SK-N-SH (cell line): ENCODE measurements at regions not wholly inside any gene's neighbourhood (a gene's known extent, or its start where the extent isn't known, plus 50 kb on each side); places are given as distances from the start of the nearest gene placed in this dataset.

Experiments
- CTCF ChIP-seq: fragments of 200-600 bp; sonication (generic); IDR thresholded peaks from 2 replicates; pipeline ENCODE4 v1.6.1; 2017; ENCODE audit warnings: antibody characterized with exemption, mild to moderate bottlenecking, moderate library complexity
- EP300 ChIP-seq, 2 experiments: IDR thresholded peaks; 2 replicates each; pipeline versions ENCODE4 v1.4.0 to v1.6.1; 2012; ENCODE audit warnings: borderline replicate concordance in 1 of 2, low read depth in 1 of 2, low read length in 1 of 2
- NFIC ChIP-seq: IDR thresholded peaks from 2 replicates; pipeline ENCODE4 v1.4.0; 2012; ENCODE audit warnings: borderline replicate concordance
- PBX3 ChIP-seq: IDR thresholded peaks from 2 replicates; pipeline ENCODE4; 2012
- POLR2AphosphoS5 ChIP-seq: IDR thresholded peaks from 2 replicates; pipeline ENCODE4 v1.6.1; 2012; ENCODE audit warnings: low read depth, low read length
- RCOR1 ChIP-seq: fragments of 150-350 bp; IDR thresholded peaks from 2 replicates; pipeline ENCODE4 v1.6.1; 2017; ENCODE audit warnings: antibody characterized with exemption, low read length
- TAF1 ChIP-seq: IDR thresholded peaks from 2 replicates; pipeline ENCODE4 v1.6.1; 2012; ENCODE audit warnings: low read depth, mild to moderate bottlenecking, low read length, moderate library complexity, borderline replicate concordance
- ZBTB33 ChIP-seq: IDR thresholded peaks from 2 replicates; pipeline ENCODE4 v1.4.0; 2012; ENCODE audit warnings: low read depth, borderline replicate concordance
- TF ChIP-seq, protein P1 (sequence below): fragments of 150-350 bp; IDR thresholded peaks from 2 replicates; pipeline ENCODE4 v1.6.1; 2017; ENCODE audit warnings: antibody characterized with exemption, low read length, low read depth, borderline replicate concordance

GRCh38 chr10:33684211-33684611 lies 349.7 kb upstream of the NRP1 start:
- TF ChIP-seq NFIC, result no peak
- no peak for TF ChIP-seq ZBTB33
- no peak for TF ChIP-seq TAF1
- TF ChIP-seq, protein P1, sequence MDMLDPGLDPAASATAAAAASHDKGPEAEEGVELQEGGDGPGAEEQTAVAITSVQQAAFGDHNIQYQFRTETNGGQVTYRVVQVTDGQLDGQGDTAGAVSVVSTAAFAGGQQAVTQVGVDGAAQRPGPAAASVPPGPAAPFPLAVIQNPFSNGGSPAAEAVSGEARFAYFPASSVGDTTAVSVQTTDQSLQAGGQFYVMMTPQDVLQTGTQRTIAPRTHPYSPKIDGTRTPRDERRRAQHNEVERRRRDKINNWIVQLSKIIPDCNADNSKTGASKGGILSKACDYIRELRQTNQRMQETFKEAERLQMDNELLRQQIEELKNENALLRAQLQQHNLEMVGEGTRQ, result no peak
- no peak for TF ChIP-seq CTCF
- TF ChIP-seq RCOR1, result no peak
- no peak for TF ChIP-seq PBX3
- no peak for TF ChIP-seq POLR2AphosphoS5
- no peak for TF ChIP-seq EP300 (IDR thresholded peaks at IDR 0.05; ENCODE audit: borderline replicate concordance in 1 of 2, low read depth in 1 of 2, low read length in 1 of 2)
